HG03354 (cell line): ENCODE measurements at regions not wholly inside any gene's neighbourhood (a gene's known extent, or its start where the extent isn't known, plus 50 kb on each side); places are given as distances from the start of the nearest gene placed in this dataset.
"Not testable (repeated sequence)": the region's sequence is repeated elsewhere in the genome, so short reads cannot be mapped to it uniquely, and the experiment has no call there.

Experiments used
- ATAC-seq: cut with Tn5 transposase; IDR thresholded peaks from one replicate; pipeline ENCODE4 v1.9.1; 2021; ENCODE audit warnings: mild to moderate bottlenecking; ENCODE audit not compliant: unreplicated experiment, poor library complexity, severe bottlenecking

DNA sequence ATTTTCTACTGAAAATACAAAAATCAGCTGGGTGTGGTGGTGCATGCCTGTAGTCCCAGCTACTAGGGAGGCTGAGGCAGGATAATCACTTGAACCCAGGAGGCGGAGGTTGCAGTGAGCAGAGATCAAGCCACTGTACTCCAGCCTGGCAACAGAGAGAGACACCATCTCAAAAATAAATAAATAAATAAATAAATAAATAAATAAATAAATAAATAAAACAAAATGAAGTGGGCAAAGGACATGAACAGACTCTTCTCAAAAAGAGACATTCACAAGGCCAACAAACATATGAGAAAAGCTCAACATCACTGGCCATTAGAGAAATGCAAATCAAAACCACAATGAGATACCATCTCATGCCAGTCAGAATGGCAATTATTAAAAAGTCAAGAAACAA is 1097.6 kb downstream of the FAT4 start:
- ATAC-seq = not testable (repeated sequence)

- ATAC-seq = no peak
These were observed 1100.0 kb downstream of the FAT4 start for GRCh38 chr4:126414741-126415140.

GRCh38 chr4:126419266-126419665 is 1104.5 kb downstream of the FAT4 start:
- no peak for ATAC-seq

DNA sequence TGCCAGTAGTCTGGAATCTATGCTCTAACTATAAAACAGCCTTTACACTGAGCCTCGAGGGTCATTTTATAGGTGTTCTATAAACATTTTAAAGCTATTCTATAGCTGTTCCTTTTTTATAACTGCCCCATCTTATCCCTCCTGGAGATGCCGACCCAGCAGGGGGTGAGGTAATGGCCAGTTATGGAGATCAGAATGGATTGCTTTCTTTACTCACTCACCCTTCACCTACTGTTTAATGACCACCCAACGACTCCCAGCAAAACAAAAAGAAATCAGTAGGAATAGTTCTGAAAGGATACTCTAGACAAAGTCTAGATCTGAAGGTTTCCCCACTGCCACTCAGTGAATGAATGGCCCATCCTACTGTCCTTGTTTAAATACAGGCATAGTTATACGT is 1113.1 kb downstream of the FAT4 start:
- no peak for ATAC-seq

- no peak for ATAC-seq
These were observed 1116.3 kb downstream of the FAT4 start for GRCh38 chr4:126431049-126431448.

DNA sequence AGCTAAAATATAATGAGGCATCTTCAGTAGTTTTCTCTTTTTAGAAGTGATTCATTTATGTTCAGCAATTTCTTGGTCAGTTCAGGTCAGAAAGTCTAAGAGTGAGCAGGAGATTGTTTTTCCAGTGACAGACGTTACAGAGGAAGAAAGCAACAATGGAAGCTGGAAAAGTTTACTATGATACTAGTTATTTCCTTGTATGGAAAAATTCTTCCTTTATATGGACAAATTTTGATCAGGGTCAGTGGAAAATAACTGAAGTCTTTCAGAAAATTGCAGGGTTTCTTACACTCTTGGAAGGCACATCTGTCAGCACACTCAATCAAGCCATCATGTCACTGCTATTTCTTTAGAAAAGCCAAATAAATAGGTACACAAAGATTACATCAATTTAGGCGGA is 1120.7 kb downstream of the FAT4 start:
- no peak for ATAC-seq

DNA sequence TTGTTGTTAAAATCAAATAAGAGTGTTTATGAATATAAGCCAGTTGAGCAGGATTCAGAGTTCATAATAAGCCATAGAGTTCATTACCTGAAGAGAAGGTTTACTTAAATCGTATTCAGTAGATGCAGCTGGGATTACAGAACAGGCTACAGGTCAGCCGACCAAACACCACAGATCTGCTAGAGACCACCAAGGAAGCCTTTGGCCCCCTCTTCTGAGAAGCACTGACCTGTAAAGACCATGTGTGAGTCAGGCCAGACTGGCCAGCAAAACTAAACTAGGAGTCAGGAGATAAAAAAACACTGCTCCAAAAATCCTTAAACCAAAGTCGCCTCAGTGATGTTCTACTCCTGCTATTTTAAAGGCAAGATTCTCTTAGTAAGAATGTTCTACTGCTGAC is 1125.5 kb downstream of the FAT4 start:
- ATAC-seq = no peak

DNA sequence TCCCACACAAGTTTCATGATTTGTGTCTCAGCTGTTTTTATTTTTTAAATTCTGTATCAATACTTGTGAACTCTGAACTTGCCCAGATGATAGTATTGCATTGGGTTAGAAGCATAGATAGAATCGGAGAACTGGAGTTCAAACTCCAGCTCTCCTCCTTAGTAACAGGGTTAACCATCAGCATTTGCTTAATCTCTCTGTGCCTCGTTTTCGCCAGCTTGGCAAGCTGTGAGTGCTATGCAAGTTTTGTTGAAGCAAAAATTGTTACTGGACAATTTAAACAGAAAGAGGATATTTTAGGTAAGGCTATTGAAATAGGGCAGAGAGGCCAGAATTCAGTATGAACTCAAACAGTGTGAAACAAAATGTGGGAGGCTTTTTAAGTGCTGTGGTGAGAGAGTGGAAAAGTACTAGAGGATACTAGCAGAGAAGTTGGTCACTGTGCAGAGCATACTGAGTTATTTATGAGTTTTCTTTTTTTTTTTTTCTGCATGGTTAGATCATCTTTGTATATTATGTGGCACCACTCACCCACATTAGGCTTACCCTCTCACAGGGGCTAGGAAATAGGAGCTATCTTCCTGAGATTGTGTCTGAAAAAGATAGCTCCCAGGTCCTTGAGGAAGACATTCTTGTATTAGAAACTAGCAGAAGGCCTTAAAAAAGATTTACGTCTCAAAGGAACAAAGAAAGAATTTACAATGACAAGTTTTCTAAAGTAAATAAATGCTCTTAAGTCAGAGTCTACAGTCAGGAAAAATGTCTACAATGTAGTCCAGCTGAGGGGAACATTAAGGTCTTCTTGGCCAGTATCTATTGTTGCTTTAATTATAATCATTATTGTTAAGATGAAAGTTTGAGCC is 1126.6 kb downstream of the FAT4 start:
- ATAC-seq = no peak

- no peak for ATAC-seq
These were observed 1130.8 kb downstream of the FAT4 start for GRCh38 chr4:126445596-126445995.

DNA sequence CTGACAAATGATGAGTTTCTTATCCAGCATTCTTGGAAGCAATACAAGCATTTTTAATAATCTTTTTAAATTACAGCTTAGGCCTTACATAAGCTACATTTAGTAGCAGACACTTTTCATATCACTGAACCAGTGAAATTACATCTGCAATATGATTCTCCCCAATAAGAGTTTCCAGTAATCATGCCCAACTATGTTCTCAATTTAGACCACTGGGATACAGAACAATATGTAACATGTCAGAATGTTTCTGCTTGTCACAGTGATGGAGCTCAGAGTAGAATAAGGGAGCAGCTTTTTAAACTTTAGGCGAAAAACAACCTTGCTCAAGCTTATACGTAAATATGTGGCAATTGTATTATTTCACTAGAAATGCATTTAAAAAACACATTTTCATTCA is 1132.2 kb downstream of the FAT4 start:
- no peak for ATAC-seq

- ATAC-seq = no peak
These were observed 1133.5 kb downstream of the FAT4 start for GRCh38 chr4:126448086-126448845.

DNA sequence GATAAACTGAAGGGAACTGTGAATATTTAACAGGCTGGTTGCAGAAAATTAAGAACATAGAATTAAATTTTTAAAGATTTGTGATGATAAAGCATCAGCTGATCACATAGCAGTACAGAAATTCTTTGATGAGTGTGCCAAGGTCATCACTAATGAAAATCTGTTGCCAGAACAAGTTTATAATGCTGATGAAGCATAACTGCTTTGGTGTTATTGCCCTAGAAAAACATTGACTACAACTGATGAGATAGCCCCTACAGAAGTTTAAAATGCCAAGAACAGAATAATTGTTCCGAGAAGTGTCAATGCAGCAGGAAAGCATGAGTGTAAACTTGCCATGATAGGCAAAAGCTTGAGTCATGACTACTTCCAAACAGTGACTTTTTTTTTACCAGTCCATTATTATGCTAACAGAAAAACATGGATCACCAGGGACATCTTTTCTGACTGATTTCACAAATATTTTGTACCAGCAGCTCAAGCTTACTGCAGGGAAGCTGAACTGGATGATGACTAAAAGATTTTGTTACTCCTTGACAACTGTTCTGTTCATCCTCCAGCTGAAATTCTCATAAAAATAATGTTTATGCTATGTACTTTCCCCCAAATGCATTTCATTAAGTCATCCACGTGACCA is 1136.6 kb downstream of the FAT4 start:
- no peak for ATAC-seq

DNA sequence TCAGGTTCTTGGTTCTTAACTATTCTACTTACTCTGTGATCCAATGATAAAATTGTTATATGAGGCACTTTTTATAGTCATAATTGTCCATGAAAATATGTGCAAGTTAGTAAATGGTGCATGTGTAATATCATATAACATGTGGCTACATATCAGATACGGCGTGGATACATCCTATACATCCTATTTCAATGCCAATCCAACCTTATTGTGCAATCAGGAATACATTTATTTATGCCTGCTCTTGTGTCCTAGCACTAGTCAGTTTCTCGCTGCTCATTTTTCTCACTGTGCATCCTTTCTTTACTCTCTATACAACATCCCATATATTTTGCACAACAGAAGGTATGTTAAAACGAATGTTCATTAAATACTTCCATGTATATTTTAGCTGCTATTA is 1141.1 kb downstream of the FAT4 start:
- no peak for ATAC-seq

DNA sequence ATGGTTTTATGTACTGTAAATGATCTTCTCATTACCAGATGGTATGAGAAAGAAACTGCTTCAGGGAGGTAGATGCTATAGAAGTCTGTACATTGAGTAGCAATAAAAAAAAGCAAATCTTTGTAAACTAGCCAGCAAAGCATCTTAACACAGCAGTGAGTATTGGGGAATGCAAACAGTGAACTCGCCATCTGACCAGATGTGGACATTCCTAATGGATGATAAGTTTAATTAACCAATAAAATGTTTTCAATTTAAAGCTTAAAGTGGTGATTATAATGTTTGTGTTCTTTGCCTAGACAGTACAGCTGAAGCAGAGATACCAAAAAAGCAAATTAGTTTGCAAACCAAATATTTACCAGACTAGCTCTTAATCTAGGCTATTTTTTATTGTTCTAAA is 1144.2 kb downstream of the FAT4 start:
- ATAC-seq = no peak

DNA sequence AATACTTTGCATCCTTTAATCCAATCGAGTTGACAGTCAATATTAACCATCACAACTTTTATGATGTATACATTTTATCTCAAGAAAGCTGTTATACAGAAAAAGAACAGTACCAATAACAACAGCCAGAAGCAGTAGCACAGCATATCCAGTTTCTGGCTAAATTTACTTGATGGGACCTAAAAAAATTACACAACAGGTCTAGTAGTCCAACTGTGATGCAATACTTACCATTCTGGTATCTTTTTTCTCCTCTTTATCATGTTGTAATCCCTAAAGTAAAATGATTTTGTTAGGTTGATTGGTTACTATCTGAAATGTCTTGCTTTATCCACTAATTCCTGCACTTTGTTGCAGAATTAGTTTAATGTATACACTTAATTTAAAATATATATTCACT is 1150.6 kb downstream of the FAT4 start:
- no peak for ATAC-seq

GRCh38 chr4:126466848-126467247 is 1152.1 kb downstream of the FAT4 start:
- no peak for ATAC-seq

- ATAC-seq = no peak
These were observed 1153.4 kb downstream of the FAT4 start for GRCh38 chr4:126468144-126468543.

GRCh38 chr4:126470862-126471261 is 1156.1 kb downstream of the FAT4 start:
- no peak for ATAC-seq

- ATAC-seq = no peak
These were observed 1157.0 kb upstream of the INTU start for GRCh38 chr4:126475730-126476129.

DNA sequence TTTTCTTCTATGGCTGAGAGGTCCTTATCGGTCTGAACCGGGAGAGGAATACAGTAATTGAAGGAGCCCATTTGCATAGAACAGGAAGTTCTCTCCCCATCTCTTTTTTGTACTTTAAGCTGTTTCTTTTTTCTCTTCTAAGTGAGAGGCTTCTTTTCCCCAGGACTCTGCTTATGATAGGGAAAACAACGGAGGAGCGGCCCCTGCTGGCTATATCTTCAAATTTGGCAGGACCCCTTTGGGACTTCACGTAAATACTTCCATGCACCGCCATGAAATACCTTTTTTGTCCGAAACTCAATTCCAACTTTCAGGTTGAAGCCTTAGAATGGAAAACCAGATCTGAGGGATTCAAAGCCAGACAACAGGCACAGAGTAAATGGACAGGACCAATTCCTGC is 1153.0 kb upstream of the INTU start:
- no peak for ATAC-seq

DNA sequence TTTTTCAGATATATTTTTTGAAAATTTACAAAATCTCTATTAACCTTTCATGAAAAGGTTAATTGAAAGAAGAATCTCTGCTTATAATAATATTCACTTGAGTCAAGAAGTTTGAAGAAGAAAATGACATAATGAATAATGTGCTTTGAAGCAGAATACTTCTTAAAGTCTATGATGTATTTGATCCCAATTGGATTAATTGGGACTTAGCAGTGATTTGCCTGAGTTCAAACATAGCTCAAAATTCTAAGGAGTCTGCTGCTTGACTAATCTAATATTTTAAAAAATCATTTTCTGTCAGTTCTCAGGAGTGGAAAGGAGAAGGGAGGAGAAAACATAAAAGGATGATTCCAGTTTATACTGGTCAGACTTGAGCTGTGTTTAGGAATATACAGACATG is 1150.4 kb upstream of the INTU start:
- ATAC-seq = no peak
